ENCODE measurements at regions not wholly inside any gene's neighbourhood (a gene's known extent, or its start where the extent isn't known, plus 50 kb on each side); places are given as distances from the start of the nearest gene placed in this dataset.

DNA sequence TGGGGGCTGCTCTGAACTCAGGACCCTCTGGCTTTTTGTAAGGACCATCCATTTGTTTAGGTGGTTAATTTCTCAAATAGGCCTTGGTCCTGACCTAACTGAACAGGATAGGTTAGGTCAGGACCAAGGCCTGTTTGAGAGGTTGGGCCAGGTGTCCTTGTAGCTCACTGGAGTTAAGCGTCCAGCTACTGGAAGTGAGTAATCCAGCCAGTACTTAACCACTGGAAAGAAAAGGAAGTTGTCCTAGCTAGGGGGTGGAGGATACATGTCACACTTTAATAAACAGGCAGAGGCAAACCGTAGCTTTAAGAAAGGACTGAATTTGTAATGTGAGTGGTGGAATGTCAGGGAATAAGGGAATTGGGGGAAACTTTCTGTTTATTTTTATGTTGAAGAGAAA, 96.0 kb downstream of the GPR85 start:
- H3K27ac ChIP-seq (ENCODE audit: low read depth, low read length), result no peak overlapping the region
- H3K23me2 ChIP-seq (ENCODE audit: low read depth, low read length), result no peaks in the 10 kb centered on the region
- no peaks in the 10 kb centered on the region for H4K20me1 ChIP-seq (replicated peaks in 1 of 2; ENCODE audit: control insufficient read depth in 1 of 2, insufficient read depth in 2 of 2, low read length in 2 of 2)
- H2BK5ac ChIP-seq (ENCODE audit: low read depth, low read length), result no peak overlapping the region
- no peaks in the 10 kb centered on the region for H3K4me1 ChIP-seq (replicated peaks in 1 of 4; ENCODE audit: control insufficient read depth in 3 of 4, insufficient read depth in 4 of 4, low read length in 3 of 4)
- H3K9ac ChIP-seq (replicated peaks in 1 of 4; ENCODE audit: extremely low read depth in 1 of 4, low read depth in 3 of 4, low read length in 3 of 4), result no peak overlapping the region
- FAIRE-seq, result no peak
- H3K18ac ChIP-seq (ENCODE audit: extremely low read depth, low read length), result no peak overlapping the region
- H3K79me2 ChIP-seq (ENCODE audit: control insufficient read depth in 1 of 2, insufficient read depth in 2 of 2, low read length in 2 of 2), result no peaks in the 10 kb centered on the region
- H3K79me1 ChIP-seq (ENCODE audit: low read depth, low read length), result no peaks in the 10 kb centered on the region
- no peak overlapping the region for H2AK5ac ChIP-seq (ENCODE audit: low read depth, low read length)
- H3K9me3 ChIP-seq (ENCODE audit: insufficient read depth in 2 of 2, low read depth in 1 of 2, low read length in 1 of 2), result no peaks in the 10 kb centered on the region
- H3K36me3 ChIP-seq (ENCODE audit: control insufficient read depth in 2 of 4, insufficient read depth in 4 of 4, low read length in 3 of 4), result no peaks in the 10 kb centered on the region
- no peak overlapping the region for H2BK120ac ChIP-seq (replicated peaks; ENCODE audit: low read depth, low read length)
- H4K8ac ChIP-seq (ENCODE audit: extremely low read depth, insufficient read depth, low read length), result no peak overlapping the region
- H3K56ac ChIP-seq (replicated peaks; ENCODE audit: insufficient read length, low read depth, low read length), result no peak overlapping the region
- DNase-seq (ENCODE audit: low read depth in 1 of 2, low spot score in 2 of 2), result no peak
- H2BK15ac ChIP-seq (ENCODE audit: low read length), result no peak overlapping the region
- no peak overlapping the region for H3K4me3 ChIP-seq (ENCODE audit: extremely low read depth in 1 of 4, insufficient read depth in 2 of 4, low read depth in 3 of 4, low read length in 4 of 4)
- H3K14ac ChIP-seq (ENCODE audit: insufficient read length), result no peak overlapping the region
- H3K4me2 ChIP-seq (ENCODE audit: insufficient read depth in 1 of 2, low read depth in 2 of 2, low read length in 2 of 2), result no peak overlapping the region
- no peak overlapping the region for H3K23ac ChIP-seq (ENCODE audit: insufficient read length)
- no peak overlapping the region for H4K91ac ChIP-seq (replicated peaks; ENCODE audit: insufficient read length, low read length)
- no peaks in the 10 kb centered on the region for H3K27me3 ChIP-seq (replicated peaks in 1 of 4; ENCODE audit: control insufficient read depth in 3 of 4, extremely low read depth in 1 of 4, insufficient read depth in 3 of 4, low read length in 3 of 4)
- H3K4ac ChIP-seq (replicated peaks; ENCODE audit: insufficient read length, low read depth, low read length), result no peak overlapping the region
- no peak overlapping the region for H4K5ac ChIP-seq (ENCODE audit: insufficient read length, low read depth, low read length)
- 83% methylated on average over 2 of the region's 2 CpGs; no CpG with 5 or more reads in 1 of the 2 experiments for WGBS, 2 experiments (ENCODE audit: extremely low coverage in 1 of 2, insufficient coverage in 1 of 2, insufficient read length in 1 of 2, insufficient replicate concordance in 2 of 2, low coverage in 1 of 2, low lambda C conversion rate in 2 of 2, missing lambda C conversion rate in 1 of 2)
- TF ChIP-seq RNF2 (IDR thresholded peaks at IDR 0.05; ENCODE audit: borderline replicate concordance, low read depth, low read length, missing control alignments, poor library complexity, severe bottlenecking), result no peak
- no peak for TF ChIP-seq RFX5 (IDR thresholded peaks at IDR 0.05; ENCODE audit: borderline replicate concordance, low read depth, low read length)
- TF ChIP-seq CBX8 (IDR thresholded peaks at IDR 0.05; ENCODE audit: borderline replicate concordance, low read depth, low read length), result no peak
- no peak for TF ChIP-seq KDM4A (IDR thresholded peaks at IDR 0.05; ENCODE audit: low read depth, low read length, severe bottlenecking)
- no peak for TF ChIP-seq EP300 (IDR thresholded peaks at IDR 0.05; ENCODE audit: borderline replicate concordance in 1 of 2, low read depth in 2 of 2, low read length in 2 of 2)
- TF ChIP-seq ATF2 (IDR thresholded peaks at IDR 0.05; ENCODE audit: low read length), result no peak
- TF ChIP-seq MAX (IDR thresholded peaks at IDR 0.05), result no peak
- no peak for TF ChIP-seq JUN (IDR thresholded peaks at IDR 0.05; ENCODE audit: low read depth, low read length)
- TF ChIP-seq RXRA (IDR thresholded peaks at IDR 0.05; ENCODE audit: insufficient read depth, low read depth, low read length), result no peak
- no peak for TF ChIP-seq SP2 (IDR thresholded peaks at IDR 0.05; ENCODE audit: low read length)
- no peak for TF ChIP-seq POU5F1 (IDR thresholded peaks at IDR 0.05; ENCODE audit: low read depth, low read length)
- no peak for TF ChIP-seq YY1 (IDR thresholded peaks at IDR 0.05; ENCODE audit: low read depth, low read length)
- TF ChIP-seq NRF1 (IDR thresholded peaks at IDR 0.05; ENCODE audit: low read depth, low read length), result no peak
- no peak overlapping the region for H2BK20ac ChIP-seq (ENCODE audit: low read length)
- no peak overlapping the region for H2AFZ ChIP-seq (ENCODE audit: low read length)
- no peak overlapping the region for H2BK12ac ChIP-seq (ENCODE audit: low read depth, low read length)
- ChIA-PET CTCF (ENCODE audit: partially characterized antibody) (no interaction called here), POLR2A (ENCODE audit: partially characterized antibody) (no interaction called here)
